K562 (cell line): ENCODE measurements at regions not wholly inside any gene's neighbourhood (a gene's known extent, or its start where the extent isn't known, plus 50 kb on each side); places are given as distances from the start of the nearest gene placed in this dataset.

Experiments
- ATAC-seq: fragments of 200-7000 bp; cut with Tn5 transposase; 3 replicates; pipeline ENCODE4 v1.9.1; 2020; ENCODE audit warnings: moderate library complexity
- BruUV-seq: library from RNA; stranded (reverse); fragments of 400-500 nt; replicated peaks from 2 replicates; lab custom pipeline; 2021; lab: Mats Ljungman, UMichigan
- CTCF ChIA-PET: fragments of 300-600 bp; formaldehyde crosslinking; extraction: SDS; loops from one replicate; lab custom pipeline; 2021; ENCODE audit warnings: low intra/inter-chr PET ratio; lab: Yijun Ruan, JAX
- POLR2A ChIA-PET: fragments of 300-600, 350-650 bp; sonication (Branson Sonifier 250); formaldehyde crosslinking; extraction: SDS; loops from one replicate; lab custom pipeline; 2021; ENCODE audit warnings: antibody characterized with exemption, inconsistent platforms; lab: Yijun Ruan, JAX
- DNase-seq, 4 experiments: peaks; one replicate each; pipeline versions ENCODE4 v3.0.0 to v3.0.0-alpha.2; 2011 to 2018; ENCODE audit warnings: low spot score in 3 of 4, mixed read lengths in 3 of 4; ENCODE audit errors: extremely low read depth in 1 of 4
- FAIRE-seq: peaks from 2 replicates; lab custom pipeline; 2011; peaks lifted over from hg19 to GRCh38; lab: Jason Lieb, UNC
- H2AFZ ChIP-seq: 2 replicates; pipeline ENCODE4 v1.6.0; 2011; ENCODE audit warnings: low read depth, low read length, control low read depth, inconsistent platforms
- H3K27ac ChIP-seq: fragments of 200-600 bp; 3 replicates; pipeline ENCODE4 v1.8.0; 2011; ENCODE audit warnings: low read depth, mild to moderate bottlenecking, control low read depth, inconsistent platforms, low read length, moderate library complexity, mixed read lengths; ENCODE audit errors: extremely low read depth
- H3K27me3 ChIP-seq, 2 experiments: fragments of 300-600 bp in 1 of 2; 2 replicates in 1 of 2; 3 replicates in 1 of 2; pipeline versions ENCODE4 v1.6.0 to v1.8.0; 2011; ENCODE audit warnings: inconsistent platforms in 2 of 2, low read length in 2 of 2, mild to moderate bottlenecking in 1 of 2, mixed read lengths in 1 of 2, moderate library complexity in 1 of 2; ENCODE audit not compliant: control insufficient read depth in 2 of 2, insufficient read depth in 2 of 2
- H3K36me3 ChIP-seq: fragments of 300-600 bp; 3 replicates; pipeline ENCODE4 v1.8.0; 2011; ENCODE audit warnings: mild to moderate bottlenecking, low read length, inconsistent platforms; ENCODE audit not compliant: control insufficient read depth, insufficient read depth
- H3K4me1 ChIP-seq, 2 experiments: fragments of 200-600 bp in 1 of 2; replicated peaks in 1 of 2; 2 replicates in 1 of 2; 3 replicates in 1 of 2; pipeline versions ENCODE4 v1.5.1 to v1.8.0; 2011; ENCODE audit warnings: inconsistent platforms in 2 of 2, low read length in 2 of 2, mild to moderate bottlenecking in 1 of 2, mixed read lengths in 1 of 2, moderate library complexity in 1 of 2; ENCODE audit not compliant: control insufficient read depth in 2 of 2, insufficient read depth in 2 of 2
- H3K4me2 ChIP-seq: 2 replicates; pipeline ENCODE4 v1.6.1; 2011; ENCODE audit warnings: low read length, control low read depth, inconsistent platforms, mixed read lengths; ENCODE audit not compliant: insufficient read depth
- H3K4me3 ChIP-seq: fragments of 200-600 bp; sonication (generic), shearing (Covaris generic); 2 replicates; pipeline ENCODE4 v1.5.1; 2016; ENCODE audit warnings: control low read depth, inconsistent platforms
- H3K79me2 ChIP-seq: fragments of 200-600 bp; 3 replicates; pipeline ENCODE4 v1.8.0; 2011; ENCODE audit warnings: low read length, inconsistent platforms; ENCODE audit not compliant: control insufficient read depth, insufficient read depth
- H3K9ac ChIP-seq, 2 experiments: 2 replicates each; pipeline versions ENCODE4 v1.6.0 to v1.6.1; 2011; ENCODE audit warnings: low read depth in 2 of 2, low read length in 2 of 2, control low read depth in 1 of 2, inconsistent platforms in 1 of 2, mild to moderate bottlenecking in 1 of 2, mixed read lengths in 1 of 2; ENCODE audit not compliant: insufficient read depth in 1 of 2
- H3K9me1 ChIP-seq: one replicate; pipeline ENCODE4 v1.6.0; 2011; ENCODE audit warnings: inconsistent platforms, mild to moderate bottlenecking, low read length, moderate library complexity; ENCODE audit not compliant: control insufficient read depth, insufficient read depth
- H3K9me3 ChIP-seq: replicated peaks from 2 replicates; pipeline ENCODE4 v1.5.1; 2011; ENCODE audit warnings: low read depth, low read length, inconsistent platforms; ENCODE audit not compliant: control insufficient read depth, insufficient read depth
- H4K20me1 ChIP-seq: replicated peaks from 2 replicates; pipeline ENCODE4 v1.6.1; 2011; ENCODE audit warnings: low read length, inconsistent platforms, mixed read lengths; ENCODE audit not compliant: control insufficient read depth, insufficient read depth
- MAX ChIP-seq: sonication (generic); formaldehyde crosslinking; IDR thresholded peaks from 2 replicates; pipeline ENCODE4 v1.9.0; 2022; ENCODE audit warnings: mild to moderate bottlenecking, missing genetic modification reagents
- MLX ChIP-seq, 2 experiments: fragments of 450-650 bp in 1 of 2; sonication (generic) in 1 of 2; formaldehyde crosslinking; conservative IDR thresholded peaks; 2 replicates each; pipeline versions ENCODE4 v1.4.0 to v1.8.1; 2020 to 2022; ENCODE audit warnings: mild to moderate bottlenecking in 1 of 2, missing genetic modification reagents in 1 of 2
- U2AF2 ChIP-seq: fragments of 200-400 bp; formaldehyde crosslinking; optimal IDR thresholded peaks from 2 replicates; pipeline ENCODE3; 2017; ENCODE audit warnings: low read depth, mild to moderate bottlenecking, low read length
- ZBTB40 ChIP-seq, 2 experiments: fragments of 450-650 bp in 1 of 2; sonication (generic) in 1 of 2; formaldehyde crosslinking in 1 of 2; IDR thresholded peaks; 2 replicates each; pipeline versions ENCODE4 v1.7.1 to v1.9.0; 2016 to 2022; ENCODE audit warnings: inconsistent platforms in 1 of 2, mild to moderate bottlenecking in 1 of 2, missing genetic modification reagents in 1 of 2
- WGBS: fragments of 100-300 bp; shearing (Covaris generic); methylation state at CpG from one replicate; pipeline ENCODE4 v1.1.6; 2016; ENCODE audit warnings: low coverage, mixed read lengths; ENCODE audit not compliant: insufficient coverage; ENCODE audit errors: missing lambda C conversion rate; 5-methylcytosine and 5-hydroxymethylcytosine counted together
- in situ Hi-C: fragments of 300-500 bp; cut with MboI; formaldehyde crosslinking; loops from 4 replicates; pipeline ENCODE4 v1.15.0; 2018; ENCODE audit warnings: inconsistent platforms, mixed read lengths
- intact Hi-C: fragments of 100-400 bp; cut with micrococcal nuclease; formaldehyde crosslinking; loops from 2 replicates; pipeline ENCODE4 v1.14.2; 2022

GRCh38 chr1:80533093-80533492 lies 1267.6 kb upstream of the ADGRL2 start:
- H4K20me1 ChIP-seq = no peaks in the 10 kb centered on the region
- H3K4me3 ChIP-seq = no peak overlapping the region
- ChIA-PET POLR2A (no interaction called here), CTCF (no interaction called here)
- BruUV-seq = no TSS peak
- H3K9me3 ChIP-seq = no peaks in the 10 kb centered on the region
- H3K79me2 ChIP-seq = no peaks in the 10 kb centered on the region
- H3K4me1 ChIP-seq = no peaks in the 10 kb centered on the region
- in situ Hi-C loops = no loop called here
- H3K9ac ChIP-seq = no peak overlapping the region
- H3K27me3 ChIP-seq = no peaks in the 10 kb centered on the region
- no peak overlapping the region for H2AFZ ChIP-seq
- ATAC-seq = no peak
- no peak overlapping the region for H3K4me2 ChIP-seq
- H3K27ac ChIP-seq = no peak overlapping the region
- intact Hi-C loops = no loop called here
- no peak for FAIRE-seq
- DNase-seq = no peak
- no peaks in the 10 kb centered on the region for H3K9me1 ChIP-seq
- WGBS = 0% methylated on average over 2 of the region's 2 CpGs
- no peaks in the 10 kb centered on the region for H3K36me3 ChIP-seq
- TF ChIP-seq ZBTB40 (IDR thresholded peaks at IDR 0.05) (no peak), ZBTB40 (CRISPR knock-in tag; IDR thresholded peaks at IDR 0.05) (no peak), U2AF2 (no peak), MLX (CRISPR knock-in tag; conservative IDR thresholded peaks at IDR 0.05) (no peak), MAX (CRISPR knock-in tag) (no peak)
